ENCODE measurements at regions not wholly inside any gene's neighbourhood (a gene's known extent, or its start where the extent isn't known, plus 50 kb on each side); places are given as distances from the start of the nearest gene placed in this dataset.

GRCh38 chr3:76842216-76842615 lies 197.7 kb upstream of the ROBO2 start:
- ATAC-seq (ENCODE audit: insufficient number of reproducible peaks, low FRiP score, low read depth) (no peak), DNase-seq (ENCODE audit: low spot score) (no peak)
- H3K27ac ChIP-seq, result no peak overlapping the region
- no peak overlapping the region for H3K4me3 ChIP-seq
- no peaks in the 10 kb centered on the region for H3K9me3 ChIP-seq
- no peaks in the 10 kb centered on the region for H3K36me3 ChIP-seq
- TF ChIP-seq CTCF (IDR thresholded peaks at IDR 0.05), result no peak
- no peaks in the 10 kb centered on the region for H3K4me1 ChIP-seq (ENCODE audit: control insufficient read depth in 1 of 2, low read depth in 2 of 2)
- no peaks in the 10 kb centered on the region for H3K27me3 ChIP-seq (replicated peaks; ENCODE audit: insufficient read depth)

- Histone ChIP-seq H3K27ac (no peak overlapping the region), H3K27me3 (replicated peaks; ENCODE audit: insufficient read depth) (no peaks in the 10 kb centered on the region), H3K4me3 (no peak overlapping the region), H3K4me1 (ENCODE audit: control insufficient read depth in 1 of 2, low read depth in 2 of 2) (no peaks in the 10 kb centered on the region), H3K9me3 (no peaks in the 10 kb centered on the region), H3K36me3 (no peaks in the 10 kb centered on the region)
- ATAC-seq (ENCODE audit: insufficient number of reproducible peaks, low FRiP score, low read depth) (no peak), DNase-seq (ENCODE audit: low spot score) (no peak)
- no peak for TF ChIP-seq CTCF (IDR thresholded peaks at IDR 0.05)
Observed at GRCh38 chr3:76855451-76855850, 184.4 kb upstream of the ROBO2 start.

GRCh38 chr3:76859596-76859995 lies 180.3 kb upstream of the ROBO2 start:
- no peak for ATAC-seq (ENCODE audit: insufficient number of reproducible peaks, low FRiP score, low read depth)

GRCh38 chr3:76864355-76864754 lies 175.5 kb upstream of the ROBO2 start:
- DNase-seq (ENCODE audit: low spot score) (no peak), ATAC-seq (ENCODE audit: insufficient number of reproducible peaks, low FRiP score, low read depth) (no peak)
- Histone ChIP-seq H3K36me3 (no peaks in the 10 kb centered on the region), H3K27me3 (replicated peaks; ENCODE audit: insufficient read depth) (no peaks in the 10 kb centered on the region), H3K4me3 (no peak overlapping the region), H3K27ac (no peak overlapping the region), H3K4me1 (ENCODE audit: control insufficient read depth in 1 of 2, low read depth in 2 of 2) (no peaks in the 10 kb centered on the region), H3K9me3 (no peaks in the 10 kb centered on the region)
- no peak for TF ChIP-seq CTCF (IDR thresholded peaks at IDR 0.05)

More at GRCh38 chr3:76859596-76859995, 180.3 kb upstream of the ROBO2 start:
- Histone ChIP-seq H3K27ac (no peak overlapping the region), H3K9me3 (no peaks in the 10 kb centered on the region), H3K36me3 (no peaks in the 10 kb centered on the region), H3K27me3 (replicated peaks; ENCODE audit: insufficient read depth) (no peaks in the 10 kb centered on the region), H3K4me1 (ENCODE audit: control insufficient read depth in 1 of 2, low read depth in 2 of 2) (no peaks in the 10 kb centered on the region), H3K4me3 (no peak overlapping the region)
- TF ChIP-seq CTCF (IDR thresholded peaks at IDR 0.05), result no peak
- DNase-seq (ENCODE audit: low spot score), result no peak

GRCh38 chr3:76866729-76867408 lies 173.0 kb upstream of the ROBO2 start:
- no peak for TF ChIP-seq CTCF (IDR thresholded peaks at IDR 0.05)
- no peaks in the 10 kb centered on the region for H3K36me3 ChIP-seq
- no peak overlapping the region for H3K4me3 ChIP-seq
- no peaks in the 10 kb centered on the region for H3K4me1 ChIP-seq (ENCODE audit: control insufficient read depth in 1 of 2, low read depth in 2 of 2)
- ATAC-seq (ENCODE audit: insufficient number of reproducible peaks, low FRiP score, low read depth) (no peak), DNase-seq (ENCODE audit: low spot score) (no peak)
- no peak overlapping the region for H3K27ac ChIP-seq
- H3K9me3 ChIP-seq, result no peaks in the 10 kb centered on the region
- no peaks in the 10 kb centered on the region for H3K27me3 ChIP-seq (replicated peaks; ENCODE audit: insufficient read depth)

Measured in thoracic aorta (tissue), 2 donors.